ENCODE measurements at regions not wholly inside any gene's neighbourhood (a gene's known extent, or its start where the extent isn't known, plus 50 kb on each side); places are given as distances from the start of the nearest gene placed in this dataset.

DNA sequence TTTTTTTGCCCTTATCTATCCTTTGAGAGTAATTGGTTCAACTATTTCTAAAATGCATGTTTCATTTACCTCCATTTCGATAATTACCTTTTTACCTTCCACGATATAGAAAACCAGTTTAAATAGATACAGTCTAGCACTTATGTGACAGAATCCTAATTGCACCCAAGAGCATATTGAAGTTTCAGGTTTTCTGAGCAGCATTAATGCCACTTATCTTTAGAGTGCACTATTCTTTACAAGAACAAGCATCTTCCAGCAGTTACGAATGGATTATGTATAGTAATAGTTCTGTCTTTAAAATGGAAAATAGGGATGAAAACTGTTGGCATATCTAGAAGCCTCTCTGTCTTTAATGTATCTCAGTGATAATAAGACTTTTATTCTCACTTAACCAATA lies 82.2 kb upstream of the ATXN7L3B start (continued):
- TF ChIP-seq MAFK (IDR thresholded peaks at IDR 0.05; ENCODE audit: low read depth, low read length) (no peak), TAF1 (IDR thresholded peaks at IDR 0.05; ENCODE audit: low read depth, low read length) (no peak)

Data from H1 (cell line).